RWPE2 (cell line): ENCODE measurements at regions not wholly inside any gene's neighbourhood (a gene's known extent, or its start where the extent isn't known, plus 50 kb on each side); places are given as distances from the start of the nearest gene placed in this dataset.
A peak's percentile ranks its signal among the peaks of the same experiment; 100 is the strongest.
"Not testable (repeated sequence)": the region's sequence is repeated elsewhere in the genome, so short reads cannot be mapped to it uniquely, and the experiment has no call there.

ENCODE experiments used
- ATAC-seq: fragments of 200-7000 bp; cut with Tn5 transposase; 3 replicates; pipeline ENCODE4 v1.9.1; 2021; ENCODE audit warnings: low read depth
- DNase-seq: peaks from one replicate; pipeline ENCODE4 v3.0.0-alpha.2; 2020; ENCODE audit warnings: low spot score
- H3K27ac ChIP-seq: fragments of 450-650 bp; 2 replicates; pipeline ENCODE4 v1.5.1; 2017; ENCODE audit warnings: mild to moderate bottlenecking; ENCODE audit not compliant: poor library complexity, severe bottlenecking
- H3K27me3 ChIP-seq: fragments of 250-450 bp; sonication (Bioruptor Pico); 2 replicates; pipeline ENCODE4 v1.5.1; 2021; ENCODE audit warnings: mild to moderate bottlenecking, moderate library complexity; ENCODE audit not compliant: insufficient read depth, poor library complexity, severe bottlenecking
- H3K36me3 ChIP-seq: fragments of 250-450 bp; sonication (Bioruptor Pico); 2 replicates; pipeline ENCODE4 v1.5.1; 2020; ENCODE audit warnings: low read depth, mild to moderate bottlenecking, moderate library complexity
- H3K4me1 ChIP-seq: fragments of 250-450 bp; sonication (Bioruptor Pico); 2 replicates; pipeline ENCODE4 v1.5.1; 2021; ENCODE audit warnings: mild to moderate bottlenecking, moderate library complexity; ENCODE audit not compliant: insufficient read depth, poor library complexity, severe bottlenecking
- H3K4me3 ChIP-seq: fragments of 250-450 bp; sonication (Bioruptor Pico); 2 replicates; pipeline ENCODE4 v1.5.1; 2021; ENCODE audit warnings: mild to moderate bottlenecking, moderate library complexity; ENCODE audit not compliant: severe bottlenecking
- H3K9me3 ChIP-seq: fragments of 250-450 bp; sonication (Bioruptor Pico); 2 replicates; pipeline ENCODE4 v1.5.1; 2021; ENCODE audit warnings: mild to moderate bottlenecking, moderate library complexity; ENCODE audit not compliant: severe bottlenecking
- CTCF ChIP-seq: fragments of 450-650 bp; IDR thresholded peaks from one replicate; pipeline ENCODE4 v1.5.1; 2017; ENCODE audit warnings: mild to moderate bottlenecking, moderate library complexity; ENCODE audit not compliant: poor library complexity, severe bottlenecking

GRCh38 chr5:44969825-44970224 is 161.1 kb downstream of the MRPS30 start:
- DNase-seq = no peak
- ATAC-seq = no peak
- H3K27me3 ChIP-seq = no peaks in the 10 kb centered on the region
- no peak overlapping the region for H3K27ac ChIP-seq
- no peaks in the 10 kb centered on the region for H3K4me1 ChIP-seq
- H3K36me3 ChIP-seq = no peaks in the 10 kb centered on the region
- no peaks in the 10 kb centered on the region for H3K9me3 ChIP-seq
- no peak for TF ChIP-seq CTCF
- no peak overlapping the region for H3K4me3 ChIP-seq

GRCh38 chr5:44970963-44971362 is 162.2 kb downstream of the MRPS30 start:
- H3K36me3 ChIP-seq, DNase-seq, H3K27ac ChIP-seq, H3K27me3 ChIP-seq, H3K4me1 ChIP-seq, H3K4me3 ChIP-seq, ATAC-seq, H3K9me3 ChIP-seq: not testable (repeated sequence)

GRCh38 chr5:44974813-44975212 is 166.1 kb downstream of the MRPS30 start:
- DNase-seq = peak; percentile 52
- Histone ChIP-seq H3K36me3 (no peaks in the 10 kb centered on the region), H3K4me1 (no peaks in the 10 kb centered on the region), H3K9me3 (no peaks in the 10 kb centered on the region), H3K27me3 (no peaks in the 10 kb centered on the region), H3K27ac (no peak overlapping the region), H3K4me3 (no peak overlapping the region)
- ATAC-seq = no peak
- TF ChIP-seq CTCF = no peak

GRCh38 chr5:44981708-44982107 is 173.0 kb downstream of the MRPS30 start:
- Histone ChIP-seq H3K4me1 (no peaks in the 10 kb centered on the region), H3K27ac (no peak overlapping the region), H3K9me3 (peaks cover 11% of the 10 kb centered on the region), H3K36me3 (no peaks in the 10 kb centered on the region), H3K27me3 (no peaks in the 10 kb centered on the region), H3K4me3 (no peak overlapping the region)
- ATAC-seq (no peak), DNase-seq (no peak)
- no peak for TF ChIP-seq CTCF

- H3K27me3 ChIP-seq = no peaks in the 10 kb centered on the region
- no peaks in the 10 kb centered on the region for H3K4me1 ChIP-seq
- H3K4me3 ChIP-seq = no peak overlapping the region
- H3K9me3 ChIP-seq = peaks cover 11% of the 10 kb centered on the region
- no peak for ATAC-seq
- no peak for TF ChIP-seq CTCF
- H3K27ac ChIP-seq = no peak overlapping the region
- DNase-seq = no peak
- no peaks in the 10 kb centered on the region for H3K36me3 ChIP-seq
Measured at GRCh38 chr5:44983006-44983405, 174.3 kb downstream of the MRPS30 start.

GRCh38 chr5:44987026-44987425 is 178.3 kb downstream of the MRPS30 start:
- H3K4me3 ChIP-seq = no peak overlapping the region
- H3K9me3 ChIP-seq = peaks cover 10% of the 10 kb centered on the region
- ATAC-seq (no peak), DNase-seq (no peak)
- peaks cover under 1% of the 10 kb centered on the region for H3K27me3 ChIP-seq
- H3K27ac ChIP-seq = no peak overlapping the region
- no peak for TF ChIP-seq CTCF
- H3K4me1 ChIP-seq = no peaks in the 10 kb centered on the region
- H3K36me3 ChIP-seq = no peaks in the 10 kb centered on the region
